SK-N-SH treated with all-trans-retinoic acid at 6 μM for 48 hours (cell line): ENCODE measurements at regions not wholly inside any gene's neighbourhood (a gene's known extent, or its start where the extent isn't known, plus 50 kb on each side); places are given as distances from the start of the nearest gene placed in this dataset.

Experiments used
- CREB5 ChIP-seq: fragments of 250-450 bp; sonication (Bioruptor Pico); IDR thresholded peaks from 2 replicates; pipeline ENCODE4 v1.5.1; 2020; ENCODE audit warnings: low read depth, mild to moderate bottlenecking, moderate library complexity
- OSR1 ChIP-seq: fragments of 250-450 bp; sonication (Bioruptor Pico); IDR thresholded peaks from 2 replicates; pipeline ENCODE4 v1.8.0; 2022; ENCODE audit warnings: moderate library complexity, mild to moderate bottlenecking, inconsistent platforms
- PATZ1 ChIP-seq: fragments of 250-450 bp; sonication (Bioruptor Pico); IDR thresholded peaks from 2 replicates; pipeline ENCODE4 v1.8.0; 2020; ENCODE audit warnings: mild to moderate bottlenecking, moderate library complexity, borderline replicate concordance
- POU6F1 ChIP-seq: fragments of 250-450 bp; sonication (Bioruptor Pico); IDR thresholded peaks from 2 replicates; pipeline ENCODE4 v1.8.0; 2021; ENCODE audit warnings: low read depth, mild to moderate bottlenecking, moderate library complexity, borderline replicate concordance
- PPARA ChIP-seq: fragments of 250-450 bp; sonication (Bioruptor Pico); IDR thresholded peaks from 2 replicates; pipeline ENCODE4 v1.5.0; 2020; ENCODE audit warnings: mild to moderate bottlenecking, borderline replicate concordance
- TOX ChIP-seq: fragments of 250-450 bp; sonication (Bioruptor Pico); IDR thresholded peaks from 2 replicates; pipeline ENCODE4 v1.8.0; 2021; ENCODE audit warnings: mild to moderate bottlenecking, moderate library complexity, borderline replicate concordance
- ZFP3 ChIP-seq: fragments of 250-450 bp; sonication (Bioruptor Pico); IDR thresholded peaks from 2 replicates; pipeline ENCODE4 v1.5.0; 2020; ENCODE audit warnings: mild to moderate bottlenecking, moderate library complexity
- ZNF565 ChIP-seq: fragments of 450-650 bp; formaldehyde crosslinking; conservative IDR thresholded peaks from 2 replicates; pipeline ENCODE4 v1.5.0; 2020; ENCODE audit warnings: low read depth, mild to moderate bottlenecking, moderate library complexity
- ZNF70 ChIP-seq: fragments of 450-650 bp; formaldehyde crosslinking; IDR thresholded peaks from 2 replicates; pipeline ENCODE4 v1.5.0; 2020; ENCODE audit warnings: mild to moderate bottlenecking, moderate library complexity

- TF ChIP-seq PATZ1 (no peak), CREB5 (CRISPR knock-in tag) (no peak), ZNF565 (CRISPR knock-in tag) (no peak), POU6F1 (CRISPR knock-in tag) (no peak), TOX (CRISPR knock-in tag) (no peak), PPARA (CRISPR knock-in tag) (no peak), OSR1 (CRISPR knock-in tag) (no peak), ZFP3 (CRISPR knock-in tag) (no peak), ZNF70 (no peak)
Observed at GRCh38 chr9:103977163-103977562, 116.9 kb upstream of the SMC2 start.
